ENCODE measurements at regions not wholly inside any gene's neighbourhood (a gene's known extent, or its start where the extent isn't known, plus 50 kb on each side); places are given as distances from the start of the nearest gene placed in this dataset.

GRCh38 chr15:29418931-29419330 lies 149.3 kb upstream of the NSMCE3 start:
- in situ Hi-C loops (cut with HindIII; ENCODE audit: low pct_unique_long_range_greater_than_20kb, low sequenced_read_pairs) = no loop called here
- no peak for DNase-seq (ENCODE audit: low read depth)

GRCh38 chr15:29418178-29418577 lies 148.6 kb upstream of the NSMCE3 start:
- in situ Hi-C loops (cut with HindIII; ENCODE audit: low pct_unique_long_range_greater_than_20kb, low sequenced_read_pairs) = no loop called here
- no peak for DNase-seq (ENCODE audit: low read depth)

GRCh38 chr15:29411299-29411698 lies 141.7 kb upstream of the NSMCE3 start:
- in situ Hi-C loops (cut with HindIII; ENCODE audit: low pct_unique_long_range_greater_than_20kb, low sequenced_read_pairs) = no loop called here
- DNase-seq (ENCODE audit: low read depth) = no peak

GRCh38 chr15:29410338-29410737 lies 140.7 kb upstream of the NSMCE3 start:
- in situ Hi-C loops (cut with HindIII; ENCODE audit: low pct_unique_long_range_greater_than_20kb, low sequenced_read_pairs) = no loop called here

GRCh38 chr15:29409890-29410289 lies 140.3 kb upstream of the NSMCE3 start:
- no peak for DNase-seq (ENCODE audit: low read depth)
- in situ Hi-C loops (cut with HindIII; ENCODE audit: low pct_unique_long_range_greater_than_20kb, low sequenced_read_pairs) = no loop called here

More at GRCh38 chr15:29410338-29410737, 140.7 kb upstream of the NSMCE3 start:
- DNase-seq (ENCODE audit: low read depth) = no peak

- in situ Hi-C loops (cut with HindIII; ENCODE audit: low pct_unique_long_range_greater_than_20kb, low sequenced_read_pairs) = no loop called here
- DNase-seq (ENCODE audit: low read depth) = no peak
These were observed 135.9 kb upstream of the NSMCE3 start for GRCh38 chr15:29405564-29405963.

GRCh38 chr15:29403772-29404171 lies 134.2 kb upstream of the NSMCE3 start:
- in situ Hi-C loops (cut with HindIII; ENCODE audit: low pct_unique_long_range_greater_than_20kb, low sequenced_read_pairs) = no loop called here
- DNase-seq (ENCODE audit: low read depth) = no peak

GRCh38 chr15:29401644-29402043 lies 132.0 kb upstream of the NSMCE3 start:
- peak; percentile 34 for DNase-seq (ENCODE audit: low read depth)
- in situ Hi-C loops (cut with HindIII; ENCODE audit: low pct_unique_long_range_greater_than_20kb, low sequenced_read_pairs) = no loop called here

GRCh38 chr15:29400701-29401100 lies 131.1 kb upstream of the NSMCE3 start:
- in situ Hi-C loops (cut with HindIII; ENCODE audit: low pct_unique_long_range_greater_than_20kb, low sequenced_read_pairs) = no loop called here
- DNase-seq (ENCODE audit: low read depth) = no peak

GRCh38 chr15:29398907-29399306 lies 129.3 kb upstream of the NSMCE3 start:
- in situ Hi-C loops (cut with HindIII; ENCODE audit: low pct_unique_long_range_greater_than_20kb, low sequenced_read_pairs) = no loop called here
- DNase-seq (ENCODE audit: low read depth) = no peak

- DNase-seq (ENCODE audit: low read depth) = no peak
- in situ Hi-C loops (cut with HindIII; ENCODE audit: low pct_unique_long_range_greater_than_20kb, low sequenced_read_pairs) = no loop called here
These were observed 126.7 kb upstream of the NSMCE3 start for GRCh38 chr15:29396176-29396811.

GRCh38 chr15:29393443-29393842 lies 123.8 kb upstream of the NSMCE3 start:
- no peak for DNase-seq (ENCODE audit: low read depth)
- in situ Hi-C loops (cut with HindIII; ENCODE audit: low pct_unique_long_range_greater_than_20kb, low sequenced_read_pairs) = no loop called here

GRCh38 chr15:29392358-29392757 lies 122.7 kb upstream of the NSMCE3 start:
- in situ Hi-C loops (cut with HindIII; ENCODE audit: low pct_unique_long_range_greater_than_20kb, low sequenced_read_pairs) = no loop called here
- no peak for DNase-seq (ENCODE audit: low read depth)

- DNase-seq (ENCODE audit: low read depth) = no peak
- in situ Hi-C loops (cut with HindIII; ENCODE audit: low pct_unique_long_range_greater_than_20kb, low sequenced_read_pairs) = no loop called here
These were observed 120.4 kb upstream of the NSMCE3 start for GRCh38 chr15:29390051-29390450.

- in situ Hi-C loops (cut with HindIII; ENCODE audit: low pct_unique_long_range_greater_than_20kb, low sequenced_read_pairs) = no loop called here
- DNase-seq (ENCODE audit: low read depth) = no peak
These were observed 116.9 kb upstream of the NSMCE3 start for GRCh38 chr15:29386523-29386922.

GRCh38 chr15:29383367-29383766 lies 113.7 kb upstream of the NSMCE3 start:
- in situ Hi-C loops (cut with HindIII; ENCODE audit: low pct_unique_long_range_greater_than_20kb, low sequenced_read_pairs) = no loop called here
- no peak for DNase-seq (ENCODE audit: low read depth)

- DNase-seq (ENCODE audit: low read depth) = no peak
- in situ Hi-C loops (cut with HindIII; ENCODE audit: low pct_unique_long_range_greater_than_20kb, low sequenced_read_pairs) = no loop called here
These were observed 113.2 kb upstream of the NSMCE3 start for GRCh38 chr15:29382862-29383261.

- in situ Hi-C loops (cut with HindIII; ENCODE audit: low pct_unique_long_range_greater_than_20kb, low sequenced_read_pairs) = no loop called here
- no peak for DNase-seq (ENCODE audit: low read depth)
These were observed 110.8 kb upstream of the NSMCE3 start for GRCh38 chr15:29380466-29380865.

- DNase-seq (ENCODE audit: low read depth) = no peak
- in situ Hi-C loops (cut with HindIII; ENCODE audit: low pct_unique_long_range_greater_than_20kb, low sequenced_read_pairs) = no loop called here
These were observed 110.0 kb upstream of the NSMCE3 start for GRCh38 chr15:29379647-29380046.

GRCh38 chr15:29377161-29377560 lies 107.5 kb upstream of the NSMCE3 start:
- no peak for DNase-seq (ENCODE audit: low read depth)
- in situ Hi-C loops (cut with HindIII; ENCODE audit: low pct_unique_long_range_greater_than_20kb, low sequenced_read_pairs) = no loop called here

GRCh38 chr15:29376590-29376989 lies 107.0 kb upstream of the NSMCE3 start:
- in situ Hi-C loops (cut with HindIII; ENCODE audit: low pct_unique_long_range_greater_than_20kb, low sequenced_read_pairs) = no loop called here
- DNase-seq (ENCODE audit: low read depth) = no peak

Data from Caki2 (cell line).